ENCODE measurements at regions not wholly inside any gene's neighbourhood (a gene's known extent, or its start where the extent isn't known, plus 50 kb on each side); places are given as distances from the start of the nearest gene placed in this dataset.

GRCh38 chr3:150073031-150073430 is 102.3 kb upstream of the PFN2 start (continued):
- no peak for TF ChIP-seq ATF3 (IDR thresholded peaks at IDR 0.05; ENCODE audit: insufficient read depth, low read depth, low read length)
- TF ChIP-seq USF2 (IDR thresholded peaks at IDR 0.05; ENCODE audit: low read length), result no peak
- no peak for TF ChIP-seq CREB1 (IDR thresholded peaks at IDR 0.05)
